ENCODE measurements at regions not wholly inside any gene's neighbourhood (a gene's known extent, or its start where the extent isn't known, plus 50 kb on each side); places are given as distances from the start of the nearest gene placed in this dataset.

DNA sequence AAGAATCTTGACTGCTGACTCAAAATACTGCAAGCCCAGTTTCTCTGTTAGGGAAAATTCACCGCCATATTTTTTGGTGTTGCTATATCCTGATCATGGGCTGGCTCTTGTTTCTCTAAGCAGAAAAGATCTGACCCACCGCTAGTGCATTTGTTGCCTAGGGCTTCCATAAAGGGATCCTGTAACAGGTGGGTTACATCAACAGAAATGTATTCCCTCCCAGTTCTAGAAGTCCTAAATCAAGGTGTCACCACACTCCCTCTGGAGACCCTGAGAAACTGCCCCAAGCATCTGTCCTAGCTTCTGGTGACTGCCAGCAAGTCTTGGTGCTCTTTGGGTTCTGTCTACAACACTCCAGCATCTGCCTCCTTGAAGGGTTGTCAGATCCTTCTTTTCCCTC, 99.7 kb downstream of the MAF start:
- TF ChIP-seq CTCF (IDR thresholded peaks at IDR 0.05; ENCODE audit: low read length, missing control alignments) = no peak
- H3K4me3 ChIP-seq (replicated peaks; ENCODE audit: low read depth, low read length) = no peak overlapping the region
- no peak for DNase-seq (ENCODE audit: low read depth)

GRCh38 chr16:79500286-79500685, 100.3 kb downstream of the MAF start:
- DNase-seq (ENCODE audit: low read depth) = no peak
- H3K4me3 ChIP-seq (replicated peaks; ENCODE audit: low read depth, low read length) = no peak overlapping the region
- TF ChIP-seq CTCF (IDR thresholded peaks at IDR 0.05; ENCODE audit: low read length, missing control alignments) = no peak

DNA sequence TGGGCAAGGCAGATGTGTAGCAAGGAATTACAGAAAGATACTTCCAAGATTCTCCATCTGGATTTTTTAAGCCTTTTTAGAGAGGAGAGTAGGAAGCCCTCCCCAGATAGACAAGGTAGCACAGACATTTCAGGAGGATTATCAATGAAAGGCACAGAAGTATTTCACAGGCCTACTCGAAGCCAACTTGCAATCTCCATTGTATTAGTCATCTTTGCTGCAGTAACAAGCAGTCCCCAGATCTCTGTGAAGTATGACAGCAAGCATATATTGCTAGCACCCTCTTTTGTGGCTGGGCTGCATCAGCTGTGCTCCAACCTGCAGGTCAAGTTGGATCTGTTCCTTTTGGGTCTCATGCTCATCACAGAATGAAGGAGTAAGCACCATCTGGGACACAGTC, 101.6 kb downstream of the MAF start:
- H3K4me3 ChIP-seq (replicated peaks; ENCODE audit: low read depth, low read length) = no peak overlapping the region
- no peak for TF ChIP-seq CTCF (IDR thresholded peaks at IDR 0.05; ENCODE audit: low read length, missing control alignments)
- no peak for DNase-seq (ENCODE audit: low read depth)

GRCh38 chr16:79497606-79498350, 102.8 kb downstream of the MAF start:
- H3K4me3 ChIP-seq (replicated peaks; ENCODE audit: low read depth, low read length) = no peak overlapping the region
- DNase-seq (ENCODE audit: low read depth) = no peak
- TF ChIP-seq CTCF (IDR thresholded peaks at IDR 0.05; ENCODE audit: low read length, missing control alignments) = no peak

DNA sequence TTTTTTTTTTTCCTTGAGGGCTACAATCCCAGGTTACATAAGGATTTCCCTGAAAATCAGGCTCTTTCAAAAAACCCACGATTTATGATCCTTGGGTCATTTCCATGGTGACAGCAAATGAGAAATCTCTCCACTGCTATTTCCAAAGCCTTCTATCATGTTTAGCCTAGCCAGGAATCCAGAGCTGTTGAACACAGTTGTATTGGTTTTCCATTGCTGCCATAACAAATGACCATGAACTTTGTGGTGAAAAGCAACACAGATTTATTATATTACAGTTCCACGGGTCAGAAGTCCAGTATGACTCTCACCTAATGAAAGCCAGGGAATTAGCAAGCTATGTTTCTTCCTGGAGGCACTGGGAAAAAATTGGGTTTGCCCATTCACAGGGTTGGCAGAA, 106.6 kb downstream of the MAF start:
- no peak for TF ChIP-seq CTCF (IDR thresholded peaks at IDR 0.05; ENCODE audit: low read length, missing control alignments)
- H3K4me3 ChIP-seq (replicated peaks; ENCODE audit: low read depth, low read length) = no peak overlapping the region
- DNase-seq (ENCODE audit: low read depth) = no peak

GRCh38 chr16:79492036-79492435, 108.5 kb downstream of the MAF start:
- DNase-seq (ENCODE audit: low read depth) = no peak
- no peak for TF ChIP-seq CTCF (IDR thresholded peaks at IDR 0.05; ENCODE audit: low read length, missing control alignments)
- no peak overlapping the region for H3K4me3 ChIP-seq (replicated peaks; ENCODE audit: low read depth, low read length)

DNA sequence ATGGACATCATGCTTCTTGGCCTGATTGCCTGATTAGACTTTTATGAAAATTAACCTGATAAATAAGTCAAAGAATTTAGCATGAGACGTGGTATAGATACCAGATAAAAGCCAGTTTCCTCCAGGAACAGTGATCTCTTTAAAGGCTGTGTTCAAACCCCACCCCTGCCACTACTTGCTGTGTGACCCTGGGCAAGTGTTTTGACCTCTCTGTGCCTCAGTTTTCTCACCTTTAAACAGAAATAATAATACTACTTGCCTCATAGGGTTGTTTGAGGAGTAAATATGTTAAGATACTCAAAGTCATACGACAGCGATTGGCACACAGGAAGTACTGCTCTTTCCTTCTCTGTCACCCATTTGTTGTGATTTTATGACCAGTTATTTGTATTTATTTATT, 115.5 kb downstream of the MAF start:
- DNase-seq (ENCODE audit: low read depth) = no peak
- H3K4me3 ChIP-seq (replicated peaks; ENCODE audit: low read depth, low read length) = no peak overlapping the region
- TF ChIP-seq CTCF (IDR thresholded peaks at IDR 0.05; ENCODE audit: low read length, missing control alignments) = no peak

Measured in fibroblast of pulmonary artery (primary cell).